ENCODE measurements at regions not wholly inside any gene's neighbourhood (a gene's known extent, or its start where the extent isn't known, plus 50 kb on each side); places are given as distances from the start of the nearest gene placed in this dataset.

DNA sequence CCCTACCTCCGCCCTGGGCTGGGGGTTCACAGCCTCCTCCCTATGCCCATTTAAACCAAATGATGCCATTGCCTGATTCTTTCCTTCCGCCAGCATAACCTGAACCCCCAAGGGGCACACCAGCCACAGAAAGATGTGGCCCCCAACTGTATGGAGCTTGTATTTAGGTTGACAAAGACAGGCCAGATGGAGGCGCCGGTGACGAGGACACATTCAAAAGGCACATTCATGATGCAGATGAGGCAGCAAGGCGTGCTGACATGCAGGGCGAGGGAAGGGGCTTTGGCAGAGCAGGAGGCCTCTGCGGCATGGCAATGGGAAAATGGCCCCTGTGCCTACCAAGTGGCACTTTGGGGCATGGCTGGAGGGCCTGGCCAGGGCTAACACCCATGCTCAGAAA, 112.2 kb downstream of the RFLNA start:
- peak in 1 of 2 donors; percentile 46 for DNase-seq

DNA sequence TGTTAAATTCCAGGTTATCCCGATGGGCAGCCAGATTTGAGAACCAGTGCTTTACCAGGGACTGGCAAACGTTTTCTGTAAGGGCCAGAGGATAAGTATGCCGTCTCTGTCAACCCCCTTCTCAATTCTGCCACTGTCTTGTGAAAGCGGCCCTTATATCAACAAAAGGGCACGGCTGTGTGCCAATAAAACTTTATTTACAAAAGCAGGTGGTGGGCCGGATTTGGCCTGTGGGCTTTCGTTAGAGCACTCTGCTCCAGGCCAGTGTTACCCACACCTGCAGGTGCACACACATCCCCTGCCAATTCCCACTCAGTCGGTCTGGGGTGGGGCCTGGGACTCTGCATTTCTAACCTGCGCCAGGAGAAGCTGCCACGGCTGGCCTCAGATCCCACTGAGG, 111.2 kb downstream of the RFLNA start:
- no peak for DNase-seq

DNA sequence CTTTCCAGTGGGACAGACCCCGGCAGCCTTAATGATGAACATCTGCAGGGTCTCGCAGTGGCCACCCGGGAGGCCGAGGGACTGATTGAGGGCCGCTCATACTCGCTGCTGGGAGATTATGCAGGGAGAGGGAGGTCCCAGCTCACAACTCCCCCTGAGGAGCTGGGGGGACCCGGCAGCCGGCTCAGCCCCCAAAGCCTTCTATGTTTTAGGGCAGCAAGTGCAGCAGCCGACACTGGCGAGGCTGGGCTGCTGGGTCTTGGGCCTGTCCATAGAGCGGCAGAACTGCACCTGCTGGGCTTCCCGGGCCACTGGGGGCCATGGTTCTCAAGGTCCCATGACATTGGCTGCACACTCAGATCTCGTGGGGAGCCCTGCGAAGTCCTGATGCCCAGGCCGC, 110.7 kb downstream of the RFLNA start:
- no peak for DNase-seq

DNA sequence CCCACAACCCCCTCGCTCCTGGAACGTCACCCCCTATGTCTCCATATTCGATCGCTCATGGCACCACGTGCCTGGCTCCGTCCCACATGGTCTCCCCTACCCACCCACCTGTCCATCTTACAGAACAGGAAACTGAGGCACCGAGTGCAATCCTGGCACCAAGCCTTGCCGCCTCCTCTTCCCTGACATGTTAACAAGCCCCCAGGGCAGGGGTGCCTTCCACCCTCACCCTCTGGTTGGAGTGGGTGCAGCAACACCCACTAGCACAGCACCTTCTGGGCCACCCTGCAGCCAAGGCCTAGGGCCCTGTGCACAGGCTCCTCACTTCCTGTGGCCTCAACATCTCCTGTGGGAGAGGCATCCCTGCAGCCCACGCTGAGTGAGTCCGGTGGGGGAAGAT, 110.3 kb downstream of the RFLNA start:
- DNase-seq: no peak

DNA sequence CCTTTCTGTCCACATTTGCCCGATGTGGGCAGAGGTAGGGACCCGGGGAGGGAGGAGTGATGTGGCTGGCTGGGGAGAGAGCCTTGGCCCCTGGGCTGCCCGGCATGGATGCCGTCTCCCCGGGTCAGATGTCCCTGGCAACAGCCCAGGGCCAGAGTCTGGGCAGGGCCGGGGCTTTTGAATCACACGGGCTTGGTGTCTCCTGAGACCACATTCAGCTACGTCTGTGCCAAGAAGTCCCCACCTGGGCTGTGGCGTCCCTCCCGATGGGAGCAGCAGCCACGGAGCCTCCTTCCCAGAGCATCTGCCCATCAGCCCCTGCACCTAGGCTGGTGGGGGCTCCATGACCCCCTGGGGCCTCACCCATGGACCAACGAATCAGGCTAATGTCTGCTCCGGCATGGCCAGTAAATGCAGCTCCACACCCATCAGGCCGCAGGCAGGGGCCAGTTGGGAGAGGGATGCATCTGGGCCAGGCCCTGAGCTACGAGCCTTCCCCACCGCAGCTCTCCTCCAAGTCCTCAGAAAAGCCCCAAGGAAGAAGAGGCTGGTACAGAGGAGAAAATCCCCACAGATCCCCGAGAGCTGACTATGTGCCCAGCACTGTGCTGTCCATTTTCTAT, 109.4 kb downstream of the RFLNA start:
- no peak for DNase-seq

DNA sequence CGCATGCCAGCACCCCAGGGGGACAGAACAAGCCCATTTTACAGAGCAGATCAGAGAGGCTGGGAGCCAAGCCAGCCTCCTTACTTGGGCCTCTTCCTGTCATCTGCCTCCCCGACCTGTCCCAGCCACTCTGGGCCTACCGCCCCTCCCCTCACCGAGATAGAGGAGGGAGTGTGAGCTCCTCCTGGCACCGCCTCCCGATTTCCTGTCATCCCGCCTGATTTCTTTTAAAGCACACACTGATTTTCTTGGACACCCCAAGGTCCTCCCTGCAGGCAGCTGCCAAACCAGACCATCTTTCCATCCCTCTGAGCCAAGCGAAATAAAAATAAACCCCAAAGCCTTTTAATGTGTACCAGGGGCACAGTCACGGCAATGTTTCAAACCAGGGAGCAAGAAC, 108.4 kb downstream of the RFLNA start:
- DNase-seq: no peak

DNA sequence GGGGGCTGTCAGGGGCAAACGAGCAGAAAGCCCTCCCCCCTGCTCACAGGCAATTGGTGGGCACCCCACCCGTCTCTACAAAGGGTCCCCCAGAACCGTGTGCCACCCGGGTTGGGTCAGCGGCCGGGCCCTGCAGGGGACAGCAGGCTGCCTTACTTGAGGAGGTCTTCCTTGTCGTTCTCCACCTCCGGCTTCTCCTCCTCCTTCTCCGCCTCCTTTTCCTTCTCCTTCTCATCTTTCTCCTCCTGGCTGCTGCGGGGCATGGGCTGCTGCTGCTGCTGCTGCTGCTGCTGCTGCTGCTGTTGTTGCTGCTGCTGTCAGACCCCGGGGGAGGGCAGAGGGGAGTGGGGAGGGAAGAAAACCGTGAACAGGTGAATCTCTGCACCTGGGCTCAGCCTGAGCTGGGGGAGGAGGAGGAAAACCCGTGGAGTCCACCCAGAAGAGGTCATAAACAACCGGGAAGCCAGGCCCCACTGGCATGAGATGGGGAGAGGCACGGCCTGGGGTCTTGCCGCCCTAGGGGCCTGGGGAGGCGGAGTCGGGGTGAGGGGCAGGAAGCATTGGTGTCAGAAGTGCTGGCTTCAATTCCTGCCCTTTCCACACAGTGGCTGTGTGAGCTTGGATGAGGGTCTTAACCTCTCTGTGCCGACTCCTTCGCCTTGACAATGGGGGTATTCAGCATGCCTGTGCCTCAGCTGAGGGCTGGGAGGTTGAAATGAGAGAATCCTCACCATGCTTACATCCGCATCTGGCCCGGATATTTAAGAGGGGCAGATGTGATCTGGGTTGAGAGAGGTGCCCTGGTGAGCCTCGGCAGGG, 107.6 kb downstream of the RFLNA start:
- DNase-seq: no peak

DNA sequence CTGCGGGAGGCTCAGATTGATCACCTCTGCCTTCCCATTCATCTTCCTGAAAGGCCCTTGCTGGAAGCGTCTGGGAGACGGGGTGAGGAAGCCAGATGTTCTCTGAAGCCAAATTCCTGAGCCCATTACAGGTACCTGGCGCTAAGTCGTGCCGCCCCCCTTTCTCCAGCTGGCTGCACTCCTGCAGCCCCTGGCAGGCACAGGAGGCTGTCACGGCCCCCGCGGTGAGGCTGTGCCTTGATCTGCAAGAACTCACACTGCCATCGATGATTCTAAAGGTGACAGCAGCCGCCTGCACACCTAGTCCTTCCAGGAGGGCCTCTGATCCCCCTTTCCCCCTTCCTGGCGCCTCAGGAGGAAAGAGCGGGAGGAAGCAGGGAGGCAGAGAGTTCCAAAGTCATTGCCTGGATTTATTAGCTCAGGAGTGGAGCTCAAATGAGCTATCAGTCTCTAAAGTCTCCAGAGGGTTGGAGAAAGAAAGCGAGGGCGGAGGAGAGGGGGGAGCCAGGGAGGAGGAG, 106.9 kb downstream of the RFLNA start:
- no peak for DNase-seq

DNA sequence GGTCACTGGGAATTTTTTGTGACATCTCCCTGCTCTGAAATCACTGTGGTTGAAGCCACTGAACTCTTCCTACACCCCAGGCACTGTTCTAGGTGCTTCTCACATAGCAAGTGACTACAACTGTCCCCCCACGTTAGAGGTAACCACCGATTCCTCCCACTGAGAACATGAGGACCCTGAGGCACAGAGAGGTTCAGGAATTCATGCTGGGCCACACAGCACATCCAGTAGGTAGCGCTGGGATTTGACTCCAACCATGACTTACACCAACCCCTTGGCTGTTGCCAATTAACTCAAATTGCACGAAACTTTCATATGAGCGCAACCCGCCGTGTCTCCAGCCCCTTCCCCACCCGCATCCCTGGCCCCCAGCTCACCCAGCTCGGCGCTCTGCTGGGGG, 105.2 kb downstream of the RFLNA start:
- no peak for DNase-seq

DNA sequence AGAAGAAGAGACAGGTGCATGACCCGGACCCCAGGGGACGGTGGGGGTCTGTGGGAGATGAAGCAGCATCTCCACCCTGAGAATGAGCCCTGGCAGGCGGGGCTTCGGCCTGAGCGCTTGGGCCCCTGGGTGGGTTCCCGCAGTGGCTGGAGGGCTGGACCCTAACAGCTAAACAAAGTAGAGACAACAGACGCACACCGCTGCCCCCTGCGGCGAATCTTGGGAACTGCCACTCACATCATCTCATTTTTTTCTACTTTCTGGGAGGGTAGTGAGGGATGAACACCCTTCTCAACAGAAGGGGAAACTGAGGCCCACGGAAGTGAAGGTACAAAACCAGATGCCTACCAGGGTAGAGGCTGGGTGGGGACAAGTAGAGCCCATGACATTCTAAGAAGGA, 104.7 kb downstream of the RFLNA start:
- DNase-seq: no peak

DNA sequence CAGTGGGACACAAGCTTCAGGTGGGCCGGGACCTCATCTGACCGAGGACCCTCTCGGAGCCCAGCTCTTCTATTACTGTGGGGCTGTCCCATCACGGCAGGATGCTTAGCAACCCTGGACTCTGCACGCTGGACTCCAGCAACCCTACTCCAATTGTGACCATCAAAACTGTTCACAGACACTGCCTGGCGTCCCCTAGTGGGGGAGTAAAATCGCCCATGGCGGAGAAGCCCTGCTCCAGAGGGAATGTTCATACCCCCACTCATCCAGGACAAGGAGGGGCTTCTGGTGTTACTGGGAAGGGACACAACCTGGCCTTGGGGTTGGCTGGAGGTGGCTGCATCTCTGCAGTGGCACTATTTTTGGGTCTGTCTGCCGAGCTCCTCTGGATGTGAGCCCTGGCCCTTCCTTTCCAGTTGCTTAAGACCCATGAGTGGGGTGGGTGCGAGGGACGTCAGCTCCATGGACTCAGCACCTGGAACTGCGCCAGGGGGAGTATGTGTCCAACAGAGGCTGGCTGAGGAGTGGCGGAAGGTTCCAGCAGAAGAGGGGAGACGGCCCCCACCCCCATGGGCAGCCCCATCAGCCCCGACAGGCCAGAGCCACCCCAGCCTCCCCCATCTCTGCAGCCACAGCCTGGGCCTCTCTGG, 103.8 kb downstream of the RFLNA start:
- no peak for DNase-seq

DNA sequence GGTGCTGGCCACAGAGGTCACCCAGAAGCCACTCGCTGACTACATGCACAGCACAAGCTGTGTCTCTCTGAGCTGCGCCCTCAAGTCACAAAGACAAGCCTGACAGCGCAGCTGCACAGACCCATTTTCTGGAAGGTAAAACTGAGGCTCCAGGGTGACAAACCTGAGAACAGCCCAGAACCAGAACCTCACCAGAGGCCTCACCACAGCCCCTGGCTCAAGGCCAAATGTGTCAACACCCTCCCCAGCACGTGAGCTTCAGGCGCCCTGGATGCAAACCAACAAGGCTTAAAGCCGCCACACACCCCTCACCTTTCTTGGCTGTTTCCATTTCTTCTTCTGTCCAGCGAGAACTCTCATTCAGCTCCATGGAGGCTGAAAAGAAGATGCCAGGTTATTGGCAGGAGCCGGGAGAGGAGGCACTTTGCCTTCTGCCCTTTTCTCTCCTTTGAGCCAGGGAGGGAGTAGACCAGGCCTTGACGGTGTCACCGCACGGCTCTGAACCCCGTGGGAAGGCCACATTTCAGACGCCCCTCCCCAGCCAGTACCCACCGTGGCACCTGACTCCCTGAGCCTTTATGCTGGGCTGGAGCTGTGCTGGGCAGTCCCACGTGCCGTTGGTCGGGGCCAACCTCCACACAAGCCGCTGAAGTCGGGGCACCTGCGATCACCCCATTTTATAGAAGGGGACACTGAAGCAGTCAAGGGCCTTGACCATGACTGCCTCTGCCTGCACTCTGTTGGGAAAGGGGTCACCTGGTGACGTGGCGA, 103.1 kb downstream of the RFLNA start:
- no peak for DNase-seq

DNA sequence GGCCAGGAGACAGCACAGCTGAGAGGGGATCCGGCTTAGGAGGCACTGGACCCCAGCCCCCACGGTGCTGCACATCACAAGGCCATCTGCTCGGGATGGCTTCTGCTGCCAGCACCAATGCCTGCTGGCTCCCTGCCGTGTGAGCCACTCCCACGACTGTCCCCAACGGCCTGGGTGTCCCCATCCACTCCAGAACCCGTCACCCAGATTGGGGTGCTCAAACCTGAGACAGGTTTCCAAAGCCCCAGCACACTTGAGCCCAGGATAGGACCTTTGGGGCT, 102.4 kb downstream of the RFLNA start:
- DNase-seq: no peak

DNA sequence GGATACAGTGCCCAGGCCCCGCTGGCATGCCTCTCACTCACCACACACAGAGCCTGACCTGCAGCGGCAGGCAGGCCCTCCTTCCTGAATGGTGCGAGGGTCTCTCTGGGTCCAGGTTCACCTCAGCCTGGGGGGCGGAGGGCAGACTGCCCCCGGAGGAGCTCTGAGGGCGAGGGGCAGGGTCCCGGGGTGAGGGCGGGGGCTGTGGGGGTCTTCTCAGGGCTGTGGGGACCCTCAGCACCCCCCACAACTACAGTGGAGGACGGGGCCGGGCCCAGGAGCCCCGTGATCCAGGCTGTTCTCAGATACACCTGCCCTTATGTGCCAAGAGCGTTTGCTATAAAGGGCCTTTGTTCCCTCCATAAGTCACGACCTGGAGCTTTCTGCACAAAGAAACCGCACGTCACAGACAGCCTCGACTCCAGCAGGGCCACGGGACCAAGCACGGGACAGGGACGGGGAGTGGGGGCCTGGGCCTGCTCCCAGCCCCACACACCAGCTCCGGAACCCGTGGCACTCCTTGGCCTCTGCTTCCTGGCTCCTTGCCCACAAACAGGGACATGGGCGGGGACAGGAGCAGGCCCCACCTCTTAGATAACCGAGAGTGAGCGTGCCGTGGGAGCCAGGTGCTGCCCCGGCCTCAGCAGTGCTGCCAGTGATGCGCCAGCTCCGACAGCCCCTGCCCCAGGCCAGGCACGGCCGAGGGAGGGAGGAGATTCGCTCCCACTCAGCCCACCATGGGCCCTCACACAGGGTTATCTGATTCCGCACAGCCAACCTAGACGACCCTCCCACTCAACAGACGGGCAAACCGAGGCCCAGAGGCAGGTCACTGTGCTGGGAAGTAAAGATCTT, 101.9 kb downstream of the RFLNA start:
- DNase-seq: no peak

DNA sequence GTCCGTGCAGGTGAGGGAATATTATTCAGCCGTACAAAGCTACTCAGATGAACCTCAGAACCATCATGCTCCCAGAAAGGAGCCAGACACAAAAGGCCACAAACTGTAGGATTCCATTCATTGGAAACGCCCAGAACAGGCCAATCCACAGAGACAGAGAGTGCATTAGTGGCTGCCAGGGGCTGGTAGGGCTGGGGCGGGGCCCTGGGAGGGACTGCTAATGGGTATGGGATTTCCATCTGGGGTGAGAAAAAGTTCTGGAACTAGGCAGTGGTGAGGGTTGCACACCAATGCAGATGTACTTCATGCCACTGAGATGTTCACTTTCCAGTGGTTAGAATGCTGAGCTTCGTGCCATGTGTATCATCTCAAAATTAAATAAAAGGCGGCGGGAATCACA, 101.1 kb downstream of the RFLNA start:
- DNase-seq: peak in 1 of 2 donors; percentile 20

DNA sequence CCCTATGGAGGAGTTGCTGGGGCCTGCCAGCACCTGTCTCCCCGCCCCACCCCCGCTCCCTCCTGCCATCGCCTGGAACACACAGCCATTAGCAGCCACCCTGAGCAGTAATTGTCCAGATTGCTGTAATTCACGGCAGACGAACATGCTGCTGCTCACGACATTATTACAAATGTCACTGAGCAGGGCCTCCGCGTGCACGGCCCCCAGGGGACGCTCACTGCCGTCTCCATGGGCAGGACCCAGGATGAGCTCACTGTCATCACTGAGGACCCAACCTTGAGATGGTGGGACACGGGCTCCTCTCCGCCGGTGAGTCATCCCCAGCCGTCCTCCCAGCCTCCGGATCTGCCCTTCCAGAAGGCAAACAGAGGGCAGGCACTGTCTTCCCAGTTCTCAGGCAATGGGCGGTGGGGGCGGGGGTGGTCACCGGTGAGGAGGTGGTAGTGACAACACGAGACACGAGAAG, 100.4 kb downstream of the RFLNA start:
- DNase-seq: no peak

DNA sequence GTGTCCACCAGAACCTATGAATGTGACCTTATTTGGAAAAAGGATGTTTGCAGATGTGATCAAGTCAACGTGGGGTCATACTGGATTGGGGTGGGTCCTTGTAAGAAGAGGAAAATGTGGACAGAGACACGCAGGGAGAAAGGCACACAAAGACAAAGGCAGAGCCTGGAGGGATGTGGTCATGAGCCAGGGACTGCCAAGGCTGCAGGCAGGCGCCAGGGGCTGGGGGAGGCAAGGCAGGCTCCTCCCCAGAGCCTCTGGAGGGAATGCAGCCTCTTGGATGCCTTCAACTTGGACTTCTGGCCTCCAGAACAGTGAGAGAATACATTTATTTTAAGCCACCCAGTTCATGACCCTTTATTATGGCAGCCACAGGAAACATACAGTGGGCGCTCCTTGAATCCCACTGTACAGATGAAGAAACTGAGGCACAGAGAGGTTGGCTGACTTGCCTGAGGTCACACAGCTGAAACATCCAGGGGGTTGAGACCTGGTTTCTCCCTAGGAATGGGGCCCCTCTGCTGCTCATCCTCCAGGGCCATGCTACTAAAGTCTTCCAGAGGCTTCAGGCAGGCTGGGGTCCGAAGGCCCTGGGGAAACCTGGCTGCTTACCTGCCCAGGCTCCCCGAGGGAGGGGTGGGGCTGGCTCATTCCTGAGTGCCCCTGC, 99.7 kb downstream of the RFLNA start:
- no peak for DNase-seq

DNA sequence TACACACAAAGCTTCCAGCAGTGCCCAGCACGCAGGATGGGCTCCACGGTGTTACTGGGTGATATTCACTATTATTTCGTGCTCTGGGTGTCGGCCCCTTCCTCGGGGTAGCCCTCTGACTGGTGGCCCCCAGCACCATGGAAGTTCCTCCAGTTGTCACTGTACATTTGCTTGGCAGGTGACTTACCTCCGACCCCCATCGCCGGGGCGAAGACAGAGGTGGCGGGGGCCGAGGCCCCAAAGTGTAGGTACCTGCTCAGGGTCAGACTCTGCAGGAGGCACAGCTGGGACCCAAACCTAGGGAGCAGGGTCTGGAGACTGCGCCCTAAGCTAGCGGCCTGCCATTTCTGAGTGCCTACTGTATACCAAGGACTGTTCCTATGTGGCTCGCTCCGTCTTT, 98.9 kb downstream of the RFLNA start:
- DNase-seq: no peak

DNA sequence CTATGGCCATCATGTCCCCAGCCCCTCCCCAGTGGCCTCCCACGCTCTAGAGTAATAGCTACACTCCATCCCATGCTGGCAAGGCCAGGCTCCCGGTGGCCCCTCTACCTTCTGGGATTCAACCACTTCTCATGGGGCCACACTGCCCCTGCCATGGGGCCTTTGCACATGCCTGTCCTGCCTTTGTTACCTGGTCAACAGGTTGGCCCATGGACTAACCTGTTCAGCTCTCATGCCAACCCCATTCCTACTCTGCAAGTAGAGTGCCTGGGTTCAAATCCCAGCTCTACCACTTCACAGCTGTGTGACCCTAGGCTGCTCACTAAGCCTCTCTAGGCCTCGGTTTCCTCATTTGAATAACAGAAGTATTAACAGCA, 98.5 kb downstream of the RFLNA start:
- no peak for DNase-seq

DNA sequence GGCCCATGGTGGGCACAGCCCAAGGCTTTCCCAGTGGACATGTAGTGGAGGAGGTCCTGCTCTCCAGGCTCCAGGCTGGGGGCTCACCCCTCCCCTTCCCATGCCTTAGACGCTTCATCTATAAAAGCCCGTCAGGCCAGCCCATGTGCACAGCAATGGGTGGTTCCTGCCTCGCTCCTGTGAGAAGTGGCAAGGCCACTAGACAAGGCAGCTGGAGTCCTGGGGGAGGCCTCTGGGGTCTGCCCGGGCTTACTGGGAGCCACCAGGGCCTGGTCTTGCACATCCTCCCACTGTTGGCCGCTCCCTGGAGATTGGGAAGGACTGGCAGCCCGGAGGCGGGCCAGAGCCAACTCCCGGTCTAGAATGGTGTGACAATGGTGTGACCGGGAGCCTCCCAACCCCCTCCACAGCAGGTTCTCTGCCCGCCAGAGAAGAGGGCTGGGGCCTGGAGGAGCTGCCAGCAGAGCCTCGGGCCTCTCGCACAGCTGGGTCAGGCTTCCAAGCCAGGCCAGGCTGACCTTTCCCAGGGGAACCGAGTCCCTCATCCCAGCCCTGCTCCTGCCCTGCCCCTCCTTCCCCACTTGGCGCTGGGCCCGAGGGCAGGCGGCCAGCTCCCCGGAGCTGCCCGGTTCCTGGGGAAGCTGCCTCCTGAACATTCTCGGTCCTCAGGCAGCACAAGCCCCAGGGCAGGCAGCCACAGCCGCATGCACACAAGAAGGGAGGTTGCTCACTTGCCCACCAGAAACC, 97.9 kb downstream of the RFLNA start:
- peak; percentile 58 to 83 for DNase-seq

DNA sequence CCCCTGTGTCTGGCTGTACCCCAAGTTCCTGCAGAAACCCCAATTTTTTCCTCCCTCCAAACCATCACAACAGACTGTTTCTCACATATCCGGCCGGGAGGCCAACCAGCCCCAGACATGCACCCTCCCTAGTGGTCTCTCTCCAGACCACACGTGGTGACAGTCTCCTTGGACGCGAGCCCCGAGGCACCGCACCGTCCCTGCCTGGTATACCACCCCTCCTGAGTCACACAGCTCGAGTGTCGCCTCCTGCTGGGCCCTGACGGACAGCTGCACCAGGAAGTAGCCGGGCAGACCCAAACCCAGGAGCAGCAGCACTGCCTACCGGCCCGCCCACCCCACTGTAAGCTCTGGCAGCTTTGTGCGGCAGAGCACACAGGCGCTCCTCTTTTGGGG, 97.4 kb downstream of the RFLNA start:
- DNase-seq: peak in 1 of 2 donors; percentile 32
